GM18909 (cell line): ENCODE measurements at regions not wholly inside any gene's neighbourhood (a gene's known extent, or its start where the extent isn't known, plus 50 kb on each side); places are given as distances from the start of the nearest gene placed in this dataset.
A peak's percentile ranks its signal among the peaks of the same experiment; 100 is the strongest.
"Not testable (repeated sequence)": the region's sequence is repeated elsewhere in the genome, so short reads cannot be mapped to it uniquely, and the experiment has no call there.

Experiments used
- ATAC-seq: cut with Tn5 transposase; IDR thresholded peaks from one replicate; pipeline ENCODE4 v1.9.1; 2021; ENCODE audit warnings: mild to moderate bottlenecking; ENCODE audit not compliant: unreplicated experiment, poor library complexity

DNA sequence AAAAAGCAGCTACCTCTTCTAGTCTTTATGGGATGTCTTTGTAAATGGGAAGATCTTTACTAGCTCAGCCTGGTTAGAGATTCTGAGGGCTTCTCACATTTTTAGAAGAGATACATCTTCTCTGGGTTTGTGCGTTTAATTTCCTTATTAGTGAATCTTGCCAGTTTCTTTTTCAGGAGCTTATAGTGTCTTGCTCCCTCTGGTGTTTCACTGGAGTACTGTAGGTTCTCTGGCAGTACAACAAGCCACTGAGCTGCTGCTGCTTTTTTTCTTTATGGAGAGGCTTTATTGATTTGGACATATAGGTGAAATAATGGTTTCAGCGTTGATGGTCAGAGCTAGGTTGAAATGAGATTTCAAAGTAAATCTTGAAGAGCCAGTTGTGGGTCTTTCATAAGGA, 82.9 kb downstream of the LAS1L start:
- peak; percentile 82 for ATAC-seq

DNA sequence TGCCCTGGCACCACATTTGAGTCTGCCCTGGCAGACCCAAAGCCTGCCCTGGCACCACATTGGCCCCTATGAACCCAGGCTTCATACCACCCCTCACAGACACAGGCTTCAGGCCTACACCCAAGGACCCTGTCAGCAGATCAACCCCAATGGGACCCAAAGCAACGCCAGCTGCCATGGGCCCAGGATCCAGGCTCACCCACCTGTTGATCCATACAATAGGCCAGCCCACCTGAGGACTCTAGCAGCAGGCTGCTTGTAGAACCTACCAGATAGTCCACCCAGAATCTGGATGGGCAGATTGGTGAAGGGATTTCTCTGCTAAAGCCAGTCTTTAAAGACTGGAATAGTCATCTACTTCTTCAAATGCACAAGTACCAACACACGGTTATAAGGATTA, 114.4 kb downstream of the LAS1L start:
- ATAC-seq: no peak

DNA sequence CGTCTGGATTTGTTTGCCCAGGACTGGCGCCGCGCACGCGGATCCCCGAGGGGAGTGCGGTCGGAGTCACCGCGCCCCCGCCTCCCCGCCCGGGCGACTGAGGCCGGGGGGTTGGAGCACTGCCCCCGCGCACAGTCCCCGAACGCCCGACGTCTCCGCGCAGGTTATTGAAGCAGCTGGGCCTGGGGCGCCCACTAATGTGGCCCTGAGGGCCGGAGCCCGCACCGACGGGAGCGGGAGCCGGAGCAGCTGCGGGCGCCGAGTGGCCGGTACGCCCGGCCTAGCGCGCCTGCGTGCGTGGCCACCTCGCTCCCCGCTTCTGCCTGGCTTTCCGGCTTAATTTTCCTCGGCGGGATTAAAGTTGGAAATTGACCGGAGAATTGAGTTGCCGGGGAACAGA, 126.9 kb downstream of the LAS1L start:
- peak; percentile 14 for ATAC-seq

DNA sequence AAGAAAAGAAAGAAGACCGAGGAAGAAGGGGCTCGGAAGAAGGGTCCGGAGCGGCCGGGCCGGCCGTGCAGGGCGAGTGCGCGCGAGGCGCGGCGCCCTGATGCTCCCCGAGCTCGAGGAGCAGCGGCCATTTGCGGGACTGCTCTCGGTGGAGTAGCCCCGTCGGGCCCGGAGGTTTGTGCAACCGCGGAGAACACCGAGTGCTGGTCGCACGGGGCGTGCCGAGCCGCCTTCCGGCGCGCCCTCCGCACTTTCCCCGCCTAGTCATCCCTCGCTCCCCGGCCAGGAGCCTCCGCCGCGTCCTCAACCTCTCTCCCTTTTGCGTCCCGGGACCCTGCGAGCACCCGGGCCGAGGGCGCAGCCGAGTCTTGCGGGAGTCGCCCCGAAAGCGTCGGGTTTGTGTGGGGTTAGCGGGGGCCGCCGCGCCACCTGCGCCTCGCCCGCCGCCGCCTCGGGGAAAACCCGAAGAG, 127.4 kb downstream of the LAS1L start:
- ATAC-seq: peak; percentile 36

DNA sequence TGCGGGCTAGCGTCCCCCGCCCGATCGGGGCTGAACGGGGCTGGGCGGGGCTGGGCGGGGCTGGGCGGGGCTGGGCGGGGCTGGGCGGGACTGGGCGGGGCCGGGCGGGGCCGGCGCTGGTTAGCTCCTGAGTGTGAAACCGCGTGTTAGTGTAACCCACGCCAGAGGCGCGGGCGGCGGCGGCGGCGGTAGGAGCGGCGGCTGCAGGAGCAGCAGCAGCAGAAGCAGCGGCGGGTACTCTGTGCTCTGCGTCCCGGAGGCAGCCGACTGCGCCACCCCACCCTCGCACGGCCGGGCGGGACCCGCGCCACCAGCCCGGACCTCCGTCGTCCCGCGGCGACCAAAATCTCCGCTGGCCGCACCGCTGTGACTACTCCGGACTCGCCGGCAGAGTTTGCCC, 128.1 kb downstream of the LAS1L start:
- peak; percentile 46 for ATAC-seq

DNA sequence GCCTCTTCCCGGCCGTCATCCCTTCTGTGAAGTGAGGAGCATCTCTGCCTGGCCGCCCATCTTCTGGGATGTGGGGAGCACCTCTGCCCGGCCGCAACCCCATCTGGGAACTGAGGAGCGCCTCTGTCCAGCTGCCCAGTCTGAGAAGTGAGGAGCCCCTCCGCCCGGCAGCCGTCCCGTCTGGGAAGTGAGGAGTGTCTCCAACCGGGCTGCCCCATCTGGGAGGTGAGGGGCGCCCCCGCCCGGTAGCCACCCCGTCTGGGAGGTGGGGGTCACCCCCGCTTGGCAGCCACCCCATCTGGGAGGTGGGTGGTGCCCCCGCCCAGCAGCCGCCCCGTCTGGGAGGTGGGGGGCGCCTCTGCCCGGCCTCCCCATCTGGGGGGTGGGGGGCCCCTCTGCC, 142.3 kb downstream of the LAS1L start:
- ATAC-seq: no peak

DNA sequence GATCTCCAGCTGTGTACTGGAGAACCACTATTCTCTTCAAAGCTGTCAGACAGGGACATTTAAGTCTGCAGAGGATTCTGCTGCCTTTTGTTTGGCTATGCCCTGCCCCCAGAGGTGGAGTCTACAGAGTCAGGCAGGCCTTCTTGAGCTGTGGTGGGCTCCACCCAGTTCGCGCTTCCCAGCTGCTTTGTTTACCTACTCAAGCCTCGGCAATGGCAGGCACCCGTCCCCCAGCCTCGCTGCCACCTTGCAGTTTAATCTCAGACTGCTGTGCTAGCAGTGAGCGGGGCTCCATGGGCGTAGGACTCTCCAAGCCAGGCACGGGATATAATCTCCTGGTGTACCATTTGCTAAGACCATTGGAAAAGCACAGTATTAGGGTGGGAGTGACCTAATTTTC, 145.5 kb downstream of the LAS1L start:
- ATAC-seq: not testable (repeated sequence)
